Astrocyte (in vitro differentiated cells and primary cell): ENCODE measurements at regions not wholly inside any gene's neighbourhood (a gene's known extent, or its start where the extent isn't known, plus 50 kb on each side); places are given as distances from the start of the nearest gene placed in this dataset.

Experiments
- DNase-seq: peaks from one replicate; pipeline ENCODE4 v3.0.0-alpha.2; 2010; ENCODE audit warnings: low read depth
- FAIRE-seq: peaks from 2 replicates; lab custom pipeline; 2011; peaks lifted over from hg19 to GRCh38; lab: Jason Lieb, UNC
- H2AFZ ChIP-seq: 2 replicates; pipeline ENCODE4 v1.6.0; 2012; ENCODE audit warnings: low read depth, low read length, inconsistent platforms
- H3K27ac ChIP-seq: 2 replicates; pipeline ENCODE4 v1.5.1; 2011; ENCODE audit warnings: low read depth, low read length, inconsistent platforms
- H3K27me3 ChIP-seq: 2 replicates; pipeline ENCODE4 v1.6.0; 2011; ENCODE audit warnings: low read length, inconsistent platforms; ENCODE audit not compliant: insufficient read depth
- H3K36me3 ChIP-seq: 2 replicates; pipeline ENCODE4 v1.5.1; 2011; ENCODE audit warnings: low read length, inconsistent platforms; ENCODE audit not compliant: insufficient read depth
- H3K4me1 ChIP-seq: 2 replicates; pipeline ENCODE4 v1.5.1; 2011; ENCODE audit warnings: low read length, inconsistent platforms; ENCODE audit not compliant: insufficient read depth
- H3K4me2 ChIP-seq: 2 replicates; pipeline ENCODE4 v1.6.0; 2012; ENCODE audit warnings: low read length, inconsistent platforms
- H3K4me3 ChIP-seq: 2 replicates; pipeline ENCODE4 v1.5.1; 2011; ENCODE audit warnings: low read depth, mild to moderate bottlenecking, low read length, inconsistent platforms; ENCODE audit not compliant: insufficient read depth
- H3K79me2 ChIP-seq: 2 replicates; pipeline ENCODE4 v1.6.0; 2012; ENCODE audit warnings: mild to moderate bottlenecking, low read length, inconsistent platforms; ENCODE audit not compliant: insufficient read depth
- H3K9ac ChIP-seq: 2 replicates; pipeline ENCODE4 v1.6.0; 2012; ENCODE audit warnings: mild to moderate bottlenecking, low read length, inconsistent platforms
- H3K9me3 ChIP-seq: 2 replicates; pipeline ENCODE4 v1.5.1; 2012; ENCODE audit warnings: low read depth, mild to moderate bottlenecking, low read length, inconsistent platforms; ENCODE audit not compliant: insufficient read depth
- H4K20me1 ChIP-seq: 2 replicates; pipeline ENCODE4 v1.6.0; 2012; ENCODE audit warnings: low read length, inconsistent platforms; ENCODE audit not compliant: insufficient read depth
- H3K27ac Mint-ChIP-seq: one replicate; pipeline ENCODE4 v1.8.0; 2021; ENCODE audit warnings: mild to moderate bottlenecking, mixed read lengths; ENCODE audit not compliant: unreplicated experiment
- H3K27me3 Mint-ChIP-seq: one replicate; pipeline ENCODE4 v1.8.0; 2021; ENCODE audit warnings: low read depth, mixed read lengths; ENCODE audit not compliant: unreplicated experiment
- H3K36me3 Mint-ChIP-seq: one replicate; pipeline ENCODE4 v1.8.0; 2021; ENCODE audit warnings: low read depth, mixed read lengths; ENCODE audit not compliant: unreplicated experiment
- H3K4me1 Mint-ChIP-seq: one replicate; pipeline ENCODE4 v1.8.0; 2021; ENCODE audit warnings: low read depth, mixed read lengths; ENCODE audit not compliant: unreplicated experiment
- H3K4me3 Mint-ChIP-seq: one replicate; pipeline ENCODE4 v1.8.0; 2021; ENCODE audit warnings: mild to moderate bottlenecking, moderate library complexity, mixed read lengths; ENCODE audit not compliant: unreplicated experiment
- H3K9me3 Mint-ChIP-seq: one replicate; pipeline ENCODE4 v1.8.0; 2021; ENCODE audit warnings: mild to moderate bottlenecking, mixed read lengths; ENCODE audit not compliant: unreplicated experiment
- EZH2 ChIP-seq: IDR thresholded peaks from 2 replicates; pipeline ENCODE4 v1.6.1; 2012; ENCODE audit warnings: mild to moderate bottlenecking, low read length, inconsistent platforms; ENCODE audit not compliant: insufficient read depth
- TF ChIP-seq, protein P1 (sequence below): IDR thresholded peaks from 2 replicates; pipeline ENCODE4 v1.5.1; 2011; ENCODE audit warnings: low read depth, mild to moderate bottlenecking, inconsistent platforms, low read length, moderate library complexity; ENCODE audit not compliant: insufficient read depth

DNA sequence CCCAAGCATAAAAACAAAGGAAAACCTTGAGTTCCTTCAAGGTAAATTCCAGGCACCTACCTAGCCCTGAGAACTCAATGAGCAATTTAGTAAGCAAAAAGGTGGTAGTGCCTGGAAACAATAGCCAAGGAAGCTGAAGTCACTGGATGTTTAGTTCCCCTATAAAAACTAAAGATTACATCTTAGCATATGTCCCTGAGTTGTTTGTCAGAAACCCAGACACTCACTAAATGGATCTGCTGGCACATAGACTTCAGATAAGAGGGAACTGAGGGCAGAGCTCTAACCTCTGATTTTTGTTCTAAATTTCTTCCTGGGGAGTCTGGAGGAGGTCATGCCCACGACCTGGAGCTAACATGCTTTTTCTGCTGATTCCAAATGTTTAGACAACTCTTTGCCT lies 532.8 kb upstream of the SALL1 start:
- H3K36me3 Mint-ChIP-seq = no peaks in the 10 kb centered on the region
- H3K27ac Mint-ChIP-seq = no peak overlapping the region
- FAIRE-seq = no peak

DNA sequence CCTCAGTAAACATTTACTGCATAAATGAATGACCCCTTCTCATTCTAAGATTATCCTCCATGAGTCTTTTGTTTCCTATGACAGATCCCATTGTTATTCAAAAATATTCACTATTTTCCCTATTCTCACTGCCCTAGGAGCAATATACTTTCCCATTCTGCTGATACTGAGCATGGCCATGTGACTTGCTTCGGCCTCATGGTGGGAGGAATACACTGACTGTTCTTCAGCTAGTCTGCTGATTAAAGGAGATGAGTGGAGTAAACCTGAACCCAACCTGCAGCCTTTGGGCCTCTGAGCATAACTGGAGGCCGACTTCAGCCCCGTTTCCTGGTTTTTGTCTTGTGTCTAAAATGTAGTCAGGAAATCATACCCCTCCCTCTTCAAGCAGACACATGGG lies 531.8 kb upstream of the SALL1 start:
- H3K4me1 Mint-ChIP-seq = no peaks in the 10 kb centered on the region
- no peak overlapping the region for H3K27ac Mint-ChIP-seq
- H3K9ac ChIP-seq = no peak overlapping the region
- no peak overlapping the region for H3K4me3 ChIP-seq
- no peak overlapping the region for H3K4me2 ChIP-seq
- H3K36me3 Mint-ChIP-seq = no peaks in the 10 kb centered on the region
- no peaks in the 10 kb centered on the region for H3K9me3 Mint-ChIP-seq
- no peaks in the 10 kb centered on the region for H3K27me3 ChIP-seq
- H3K36me3 ChIP-seq = no peaks in the 10 kb centered on the region
- H3K27ac ChIP-seq = no peak overlapping the region
- no peak for TF ChIP-seq EZH2
- TF ChIP-seq, protein P1, sequence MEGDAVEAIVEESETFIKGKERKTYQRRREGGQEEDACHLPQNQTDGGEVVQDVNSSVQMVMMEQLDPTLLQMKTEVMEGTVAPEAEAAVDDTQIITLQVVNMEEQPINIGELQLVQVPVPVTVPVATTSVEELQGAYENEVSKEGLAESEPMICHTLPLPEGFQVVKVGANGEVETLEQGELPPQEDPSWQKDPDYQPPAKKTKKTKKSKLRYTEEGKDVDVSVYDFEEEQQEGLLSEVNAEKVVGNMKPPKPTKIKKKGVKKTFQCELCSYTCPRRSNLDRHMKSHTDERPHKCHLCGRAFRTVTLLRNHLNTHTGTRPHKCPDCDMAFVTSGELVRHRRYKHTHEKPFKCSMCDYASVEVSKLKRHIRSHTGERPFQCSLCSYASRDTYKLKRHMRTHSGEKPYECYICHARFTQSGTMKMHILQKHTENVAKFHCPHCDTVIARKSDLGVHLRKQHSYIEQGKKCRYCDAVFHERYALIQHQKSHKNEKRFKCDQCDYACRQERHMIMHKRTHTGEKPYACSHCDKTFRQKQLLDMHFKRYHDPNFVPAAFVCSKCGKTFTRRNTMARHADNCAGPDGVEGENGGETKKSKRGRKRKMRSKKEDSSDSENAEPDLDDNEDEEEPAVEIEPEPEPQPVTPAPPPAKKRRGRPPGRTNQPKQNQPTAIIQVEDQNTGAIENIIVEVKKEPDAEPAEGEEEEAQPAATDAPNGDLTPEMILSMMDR = no peak
- no peaks in the 10 kb centered on the region for H3K9me3 ChIP-seq
- DNase-seq (no peak), FAIRE-seq (no peak)
- H4K20me1 ChIP-seq = no peaks in the 10 kb centered on the region
- no peak overlapping the region for H3K4me3 Mint-ChIP-seq
- H3K79me2 ChIP-seq = no peaks in the 10 kb centered on the region
- H3K27me3 Mint-ChIP-seq = peaks cover 10% of the 10 kb centered on the region
- H2AFZ ChIP-seq = no peak overlapping the region
- no peaks in the 10 kb centered on the region for H3K4me1 ChIP-seq

More for the DNA sequence above, 532.8 kb upstream of the SALL1 start:
- Histone ChIP-seq H3K79me2 (no peaks in the 10 kb centered on the region), H4K20me1 (no peaks in the 10 kb centered on the region), H3K4me1 (no peaks in the 10 kb centered on the region), H2AFZ (no peak overlapping the region), H3K27me3 (no peaks in the 10 kb centered on the region), H3K36me3 (no peaks in the 10 kb centered on the region), H3K9me3 (no peaks in the 10 kb centered on the region), H3K9ac (no peak overlapping the region), H3K4me2 (no peak overlapping the region), H3K4me3 (no peak overlapping the region), H3K27ac (no peak overlapping the region)
- peaks cover 7% of the 10 kb centered on the region for H3K27me3 Mint-ChIP-seq
- H3K4me3 Mint-ChIP-seq = no peak overlapping the region
- DNase-seq = no peak
- TF ChIP-seq EZH2 = no peak
- TF ChIP-seq, protein P1 = no peak
- H3K9me3 Mint-ChIP-seq = no peaks in the 10 kb centered on the region
- no peaks in the 10 kb centered on the region for H3K4me1 Mint-ChIP-seq

DNA sequence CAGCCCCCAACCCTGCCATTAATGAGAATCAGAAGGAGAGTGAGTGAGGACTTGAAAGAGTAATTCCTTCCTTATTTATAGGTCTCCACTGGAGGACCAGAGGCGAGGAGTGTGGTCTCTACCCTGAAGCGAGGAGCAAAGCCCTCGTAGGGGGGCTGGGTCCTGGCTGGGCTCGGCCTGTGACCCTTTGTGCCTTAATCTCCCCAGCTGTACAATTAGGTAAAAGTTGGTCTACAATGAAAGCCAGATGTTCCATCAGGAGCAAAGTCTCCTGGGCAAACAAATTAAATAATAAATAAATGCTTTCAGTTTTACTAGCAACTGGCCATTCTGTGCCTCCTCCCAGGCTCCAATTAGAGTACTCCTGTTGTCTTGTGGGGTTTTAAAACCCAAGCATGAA lies 523.5 kb upstream of the SALL1 start:
- H2AFZ ChIP-seq = no peak overlapping the region
- Mint-ChIP-seq H3K27me3 (peaks cover 14% of the 10 kb centered on the region), H3K4me1 (no peaks in the 10 kb centered on the region), H3K36me3 (no peaks in the 10 kb centered on the region), H3K27ac (peak overlapping the region; percentile 54), H3K9me3 (no peaks in the 10 kb centered on the region), H3K4me3 (no peak overlapping the region)
- TF ChIP-seq, protein P1 = no peak
- TF ChIP-seq EZH2 = no peak
- H3K36me3 ChIP-seq = no peaks in the 10 kb centered on the region
- H3K4me1 ChIP-seq = no peaks in the 10 kb centered on the region
- H3K27me3 ChIP-seq = peaks cover 2% of the 10 kb centered on the region
- H3K9ac ChIP-seq = no peak overlapping the region
- H3K27ac ChIP-seq = no peak overlapping the region
- H3K9me3 ChIP-seq = no peaks in the 10 kb centered on the region
- no peaks in the 10 kb centered on the region for H3K79me2 ChIP-seq
- no peak overlapping the region for H3K4me2 ChIP-seq
- no peak for FAIRE-seq
- H3K4me3 ChIP-seq = no peak overlapping the region
- no peak for DNase-seq
- no peaks in the 10 kb centered on the region for H4K20me1 ChIP-seq
